ENCODE measurements at regions not wholly inside any gene's neighbourhood (a gene's known extent, or its start where the extent isn't known, plus 50 kb on each side); places are given as distances from the start of the nearest gene placed in this dataset.

DNA sequence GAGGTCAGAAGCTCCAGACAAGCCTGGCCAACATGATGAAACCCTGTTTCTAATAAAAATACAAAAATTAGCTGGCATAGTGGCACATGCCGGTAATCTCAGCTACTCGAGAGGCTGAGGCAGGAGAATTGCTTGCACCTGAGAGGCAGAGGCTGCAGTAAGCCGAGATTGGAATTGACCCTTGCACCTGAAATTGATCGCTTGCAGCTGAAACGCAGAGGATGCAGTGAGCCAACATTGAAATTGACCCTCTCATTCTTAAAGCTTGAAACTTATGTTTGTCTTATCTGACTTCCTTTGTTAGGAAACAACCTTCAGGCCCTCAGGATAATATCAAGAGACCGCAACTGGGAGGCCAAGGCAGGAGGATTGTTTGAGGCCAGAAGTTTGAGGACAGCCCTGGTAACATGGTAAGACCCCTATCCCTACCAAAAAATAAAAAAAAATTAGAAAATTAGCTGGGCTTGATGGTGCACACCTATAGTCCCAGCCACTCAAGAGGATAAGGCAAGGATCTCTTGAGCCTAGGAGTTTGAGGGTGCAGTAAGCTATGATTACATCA is 376.6 kb upstream of the XYLT1 start:
- DNase-seq: no peak

DNA sequence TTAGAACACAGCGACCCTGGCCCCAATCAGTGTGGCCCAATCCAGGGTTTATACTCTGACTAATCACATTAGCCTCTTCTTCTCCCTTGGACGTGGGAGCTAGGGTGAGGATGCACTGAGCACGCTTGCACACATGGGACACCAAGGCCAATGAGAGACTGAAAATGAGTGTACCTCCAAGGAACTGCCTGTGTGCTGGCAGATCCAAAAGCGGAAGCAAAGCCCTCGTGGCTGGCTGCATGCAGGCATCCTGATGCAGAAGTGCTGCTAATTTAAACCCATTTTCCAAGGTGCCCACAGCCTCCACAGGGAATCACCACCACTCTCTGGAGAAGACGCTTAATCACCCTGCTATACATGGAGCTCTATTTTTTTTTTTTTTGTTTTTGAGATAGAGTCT is 375.3 kb upstream of the XYLT1 start:
- no peak for DNase-seq

DNA sequence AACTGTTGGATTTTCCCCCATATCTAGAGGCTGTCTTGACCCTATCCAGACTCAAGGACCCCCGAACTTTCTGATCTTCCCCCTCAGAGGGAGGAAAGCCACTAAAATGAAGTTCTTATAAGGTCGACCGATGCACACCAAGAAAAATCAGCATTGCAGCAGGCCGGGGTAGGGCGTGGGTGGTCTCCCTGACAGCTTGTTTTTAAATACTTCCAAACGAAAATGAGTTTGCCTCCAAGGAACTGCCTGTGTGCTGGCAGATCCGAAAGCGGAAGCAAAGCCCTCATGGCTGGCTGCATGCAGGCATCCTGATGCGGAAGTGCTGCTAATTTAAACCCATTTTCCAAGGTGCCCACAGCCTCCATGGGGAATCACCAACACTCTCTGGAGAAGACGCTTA is 374.3 kb upstream of the XYLT1 start:
- DNase-seq: no peak

DNA sequence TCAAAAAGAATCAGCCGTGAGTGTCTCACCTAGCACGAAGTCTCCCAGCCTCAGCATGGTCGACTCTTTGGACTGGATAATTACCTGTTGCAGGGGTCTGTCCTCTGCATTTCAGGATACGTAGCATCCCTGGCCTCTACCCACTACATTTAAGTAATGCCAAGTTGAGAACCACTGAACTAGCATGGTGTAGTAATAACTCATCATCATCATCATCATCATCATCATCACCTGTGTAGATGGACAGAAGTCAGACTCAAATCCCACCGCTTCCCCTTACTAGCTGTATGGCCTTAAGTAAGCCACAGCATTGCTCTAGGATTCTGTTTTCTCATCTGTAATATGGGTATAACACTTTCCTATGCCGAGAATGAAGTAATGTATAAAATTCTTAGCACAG is 373.1 kb upstream of the XYLT1 start:
- DNase-seq: no peak

GRCh38 chr16:17839907-17840306 is 369.1 kb upstream of the XYLT1 start:
- no peak for DNase-seq

GRCh38 chr16:17839272-17839671 is 368.5 kb upstream of the XYLT1 start:
- DNase-seq: no peak

- DNase-seq: no peak
Measured at GRCh38 chr16:17836868-17837602, 366.3 kb upstream of the XYLT1 start.

- DNase-seq: no peak
Measured at GRCh38 chr16:17835118-17835876, 364.5 kb upstream of the XYLT1 start.

DNA sequence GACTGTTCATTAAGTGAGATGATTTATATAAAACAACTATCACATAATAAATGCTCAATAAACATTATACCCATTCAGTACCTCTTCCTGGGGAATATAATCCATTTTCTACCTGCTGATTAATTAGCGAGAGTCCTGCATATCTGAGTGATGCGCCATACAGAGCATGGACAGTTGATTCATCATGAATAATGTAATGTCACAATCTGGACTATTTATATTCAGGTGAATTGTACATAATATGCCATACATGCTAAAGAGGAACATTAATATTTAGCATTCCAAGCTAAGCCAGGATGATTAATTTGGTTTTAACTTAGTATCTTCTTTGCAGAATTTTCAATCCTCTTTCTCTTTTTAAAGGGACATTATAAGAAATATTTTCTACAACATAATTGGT is 362.0 kb upstream of the XYLT1 start:
- no peak for DNase-seq

DNA sequence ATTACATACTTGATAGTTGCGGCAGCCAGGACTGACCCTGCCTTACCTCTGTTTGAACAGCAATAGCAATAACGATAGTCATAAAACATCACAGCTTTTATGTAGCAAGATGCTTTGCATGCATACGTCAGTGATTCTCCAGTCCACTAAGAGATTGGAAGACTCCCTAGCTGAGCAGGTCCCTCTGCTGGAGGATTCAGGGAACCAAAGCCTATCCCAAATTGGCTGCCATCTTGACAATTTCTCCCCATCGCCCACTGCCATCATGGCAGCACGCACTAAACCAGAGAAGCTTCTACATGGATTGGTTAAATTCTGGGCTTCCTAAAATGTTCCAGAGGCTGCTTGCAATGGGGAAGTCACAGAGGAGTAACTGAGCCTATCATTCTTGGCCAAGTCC is 360.6 kb upstream of the XYLT1 start:
- no peak for DNase-seq

DNA sequence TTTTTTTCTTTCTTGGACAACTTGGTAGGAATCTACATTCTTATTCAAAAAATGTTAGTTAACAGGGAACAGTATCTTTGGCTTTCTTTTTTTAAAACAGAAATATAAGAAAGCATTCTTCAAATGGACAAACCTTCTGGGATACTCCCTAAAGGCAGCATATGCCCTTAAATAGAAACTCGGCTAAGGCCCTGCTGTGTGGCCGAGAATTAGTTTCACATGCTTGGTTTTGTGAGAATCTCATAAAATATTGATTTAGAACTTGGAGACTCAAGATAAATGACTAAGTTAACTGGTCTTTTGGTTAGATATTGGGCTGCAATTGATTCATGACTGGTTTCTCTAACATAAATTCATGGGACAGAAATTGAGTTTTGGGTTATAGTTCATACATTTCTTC is 359.9 kb upstream of the XYLT1 start:
- DNase-seq: no peak

DNA sequence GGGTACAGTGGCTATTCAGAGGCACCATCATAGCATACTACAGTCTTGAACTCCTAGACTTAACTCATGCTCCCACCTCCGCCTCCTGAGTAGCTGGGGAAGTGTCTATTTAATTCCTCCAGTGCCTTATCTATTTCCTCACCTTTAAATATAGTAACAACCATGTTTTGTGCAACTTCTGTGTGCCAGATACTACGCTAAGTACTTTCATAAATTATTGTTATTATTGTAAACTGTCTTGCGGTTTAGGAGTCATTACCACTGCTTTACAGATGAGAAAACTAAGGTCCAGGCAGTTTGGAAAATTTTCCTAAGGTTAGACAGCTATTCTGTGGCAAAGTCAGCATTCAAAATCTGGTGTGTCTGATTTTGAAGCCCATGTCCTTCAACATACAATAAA is 359.1 kb upstream of the XYLT1 start:
- no peak for DNase-seq

- no peak for DNase-seq
Measured at GRCh38 chr16:17828012-17828411, 357.3 kb upstream of the XYLT1 start.

DNA sequence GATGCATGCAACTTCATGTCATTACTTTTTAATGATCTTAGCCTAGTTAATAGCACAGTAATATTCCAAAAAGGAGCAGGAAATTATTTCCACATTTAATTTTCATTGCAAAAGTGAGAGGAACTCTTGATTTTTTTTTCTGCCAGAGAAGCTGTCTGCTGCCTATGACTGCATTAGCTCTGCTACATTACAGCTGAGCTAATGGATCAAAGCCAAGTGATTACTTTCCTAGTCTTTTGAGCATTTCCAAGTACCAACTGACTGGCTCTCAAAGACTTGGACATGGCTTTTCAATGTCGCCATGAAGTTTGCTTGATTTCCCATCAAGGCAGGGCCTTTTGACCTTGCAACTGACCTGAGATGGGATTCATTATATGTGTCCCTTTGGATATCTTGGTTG is 356.6 kb upstream of the XYLT1 start:
- DNase-seq: no peak

DNA sequence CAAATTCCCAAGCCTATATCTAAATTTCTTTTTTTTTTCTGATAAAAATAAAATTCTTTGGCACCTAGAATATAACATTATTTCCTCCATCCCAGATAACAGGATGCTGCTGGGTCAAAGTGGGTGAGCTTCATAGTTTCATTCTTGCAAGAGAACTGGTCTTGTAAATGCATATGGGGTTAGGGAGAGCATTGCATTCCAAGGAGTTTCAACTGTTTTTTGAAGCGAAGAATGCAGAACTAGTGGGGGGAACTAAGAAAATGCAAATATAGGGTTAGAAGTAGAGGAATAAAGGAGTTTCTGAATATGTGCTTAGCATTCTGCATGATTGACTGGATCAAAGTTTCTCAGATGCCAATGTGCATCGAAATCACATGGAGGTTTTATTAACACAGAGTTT is 347.2 kb upstream of the XYLT1 start:
- DNase-seq: no peak

GRCh38 chr16:17817260-17817659 is 346.5 kb upstream of the XYLT1 start:
- DNase-seq: no peak

GRCh38 chr16:17812771-17813170 is 342.0 kb upstream of the XYLT1 start:
- DNase-seq: no peak

GRCh38 chr16:17804857-17805256 is 334.1 kb upstream of the XYLT1 start:
- DNase-seq: no peak

DNA sequence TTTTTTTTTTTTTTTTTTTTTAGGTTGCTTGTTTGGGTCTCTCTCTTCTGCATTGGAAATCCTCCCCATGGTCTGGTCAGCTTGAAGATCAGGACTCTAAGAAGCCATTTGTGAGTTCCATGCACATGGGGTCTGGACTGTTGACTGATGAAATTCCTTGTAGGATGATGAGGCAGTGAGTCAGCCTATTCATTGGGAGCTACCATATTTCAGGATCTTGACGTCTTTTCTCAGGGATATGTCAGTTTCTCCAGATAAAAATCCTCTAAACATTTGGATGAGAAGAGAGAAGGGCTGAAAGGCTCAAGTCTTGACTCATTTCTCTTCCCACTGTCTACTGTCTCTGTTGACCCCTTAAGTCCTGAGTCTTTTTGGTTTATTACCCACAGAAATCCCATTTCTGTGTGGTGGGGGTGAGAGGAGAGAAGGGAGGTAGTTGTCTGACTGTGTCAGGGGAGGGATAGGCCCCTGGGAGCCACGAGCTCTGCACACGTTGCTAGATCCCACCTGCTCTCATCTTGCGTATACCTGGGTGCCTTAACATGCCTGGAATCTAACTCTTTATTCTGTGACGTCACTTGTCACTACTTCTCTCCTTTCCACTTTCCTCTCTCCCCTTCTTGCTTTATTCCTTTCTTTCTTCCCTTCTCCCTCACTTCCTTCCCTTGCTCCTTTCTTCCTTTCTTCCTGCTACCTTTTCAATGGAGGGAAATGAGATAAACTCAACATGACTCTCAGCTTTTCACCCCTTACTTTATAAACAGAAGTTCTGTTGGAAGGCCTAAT is 333.1 kb upstream of the XYLT1 start:
- no peak for DNase-seq

DNA sequence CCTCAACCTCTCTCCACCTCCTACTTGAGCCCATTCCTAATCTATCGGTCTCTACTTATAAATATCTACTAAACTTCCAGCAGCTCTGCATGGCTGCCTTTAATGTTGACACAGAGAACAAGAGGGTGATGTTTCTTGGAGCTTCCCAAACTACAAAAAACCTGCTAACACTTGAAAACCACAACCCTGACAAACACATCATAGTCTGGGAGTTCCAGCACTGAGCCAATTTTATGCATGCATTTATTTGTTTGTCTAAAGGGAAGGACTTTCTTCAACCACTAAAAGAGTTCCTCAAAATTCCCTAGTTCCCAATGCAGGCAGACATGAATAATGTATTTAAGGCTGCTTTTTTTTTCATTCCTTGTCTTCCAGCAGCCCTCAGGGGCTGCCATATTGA is 331.8 kb upstream of the XYLT1 start:
- DNase-seq: no peak

- DNase-seq: no peak
Measured at GRCh38 chr16:17801068-17801467, 330.3 kb upstream of the XYLT1 start.

- DNase-seq: no peak
Measured at GRCh38 chr16:17798716-17799115, 328.0 kb upstream of the XYLT1 start.

DNA sequence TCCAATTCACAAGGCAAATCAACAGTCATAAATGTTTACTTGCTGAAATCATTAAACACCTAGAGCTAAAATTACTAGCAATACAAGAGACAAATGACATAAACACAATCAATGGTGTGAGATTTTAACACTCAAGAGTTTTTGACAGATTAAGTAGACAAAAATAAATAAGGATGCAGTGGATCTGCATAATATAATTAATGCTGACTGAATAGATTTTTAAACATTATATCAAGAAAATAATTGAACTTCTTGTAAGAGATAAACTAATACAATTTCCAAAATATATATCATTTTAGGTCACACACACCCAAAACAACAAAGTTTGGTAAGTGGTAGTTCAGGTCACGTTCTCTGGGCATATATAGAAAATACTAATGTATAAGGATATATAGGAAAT is 322.6 kb upstream of the XYLT1 start:
- no peak for DNase-seq

GRCh38 chr16:17784073-17784472 is 313.3 kb upstream of the XYLT1 start:
- no peak for DNase-seq
